ENCODE measurements at regions not wholly inside any gene's neighbourhood (a gene's known extent, or its start where the extent isn't known, plus 50 kb on each side); places are given as distances from the start of the nearest gene placed in this dataset.

GRCh38 chr2:17380003-17380402 lies 138.2 kb downstream of the RAD51AP2 start:
- no peak overlapping the region for H3K4me3 ChIP-seq (ENCODE audit: low read depth, low read length)
- TF ChIP-seq CTCF (IDR thresholded peaks at IDR 0.05; ENCODE audit: insufficient read depth, low read length, missing control alignments), result no peak
- POLR2A ChIA-PET, result no interaction called here
- CTCF ChIA-PET, result no interaction called here
- DNase-seq (ENCODE audit: low read depth, low spot score), result no peak

GRCh38 chr2:17375262-17375661 lies 143.0 kb downstream of the RAD51AP2 start:
- ChIA-PET POLR2A (no interaction called here), CTCF (no interaction called here)
- no peak for DNase-seq (ENCODE audit: low read depth, low spot score)
- no peak for TF ChIP-seq CTCF (IDR thresholded peaks at IDR 0.05; ENCODE audit: insufficient read depth, low read length, missing control alignments)
- H3K4me3 ChIP-seq (ENCODE audit: low read depth, low read length), result no peak overlapping the region

GRCh38 chr2:17373741-17374140 lies 144.5 kb downstream of the RAD51AP2 start:
- DNase-seq (ENCODE audit: low read depth, low spot score), result peak; percentile 42
- POLR2A ChIA-PET, result interaction anchor here (0.5 to 0.9 kb wide), 2 partner anchors 43 to 217 kb away, joined by 4 to 5 read pairs; no protein-coding TSS in a partner anchor
- H3K4me3 ChIP-seq (ENCODE audit: low read depth, low read length), result no peak overlapping the region
- TF ChIP-seq CTCF (IDR thresholded peaks at IDR 0.05; ENCODE audit: insufficient read depth, low read length, missing control alignments), result no peak
- CTCF ChIA-PET, result no interaction called here

- CTCF ChIA-PET, result no interaction called here
- DNase-seq (ENCODE audit: low read depth, low spot score), result no peak
- H3K4me3 ChIP-seq (ENCODE audit: low read depth, low read length), result no peak overlapping the region
- POLR2A ChIA-PET, result interaction anchor here (0.5 kb wide), 1 partner anchor 216 kb away, joined by 4 read pairs; no protein-coding TSS in a partner anchor
- no peak for TF ChIP-seq CTCF (IDR thresholded peaks at IDR 0.05; ENCODE audit: insufficient read depth, low read length, missing control alignments)
Observed at GRCh38 chr2:17373041-17373440, 145.2 kb downstream of the RAD51AP2 start.

GRCh38 chr2:17363846-17364245 lies 154.4 kb downstream of the RAD51AP2 start:
- no peak for DNase-seq (ENCODE audit: low read depth, low spot score)
- POLR2A ChIA-PET, result no interaction called here
- CTCF ChIA-PET, result no interaction called here
- H3K4me3 ChIP-seq (ENCODE audit: low read depth, low read length), result no peak overlapping the region
- TF ChIP-seq CTCF (IDR thresholded peaks at IDR 0.05; ENCODE audit: insufficient read depth, low read length, missing control alignments), result no peak

- POLR2A ChIA-PET, result no interaction called here
- CTCF ChIA-PET, result no interaction called here
- no peak for TF ChIP-seq CTCF (IDR thresholded peaks at IDR 0.05; ENCODE audit: insufficient read depth, low read length, missing control alignments)
Observed at GRCh38 chr2:17362956-17363355, 155.3 kb downstream of the RAD51AP2 start.

More at GRCh38 chr2:17362956-17363355, 155.3 kb downstream of the RAD51AP2 start:
- DNase-seq (ENCODE audit: low read depth, low spot score), result no peak
- no peak overlapping the region for H3K4me3 ChIP-seq (ENCODE audit: low read depth, low read length)

Measured in AG04449 (cell line).